ENCODE measurements at regions not wholly inside any gene's neighbourhood (a gene's known extent, or its start where the extent isn't known, plus 50 kb on each side); places are given as distances from the start of the nearest gene placed in this dataset.

GRCh38 chr5:88553136-88553875 lies 284.7 kb upstream of the TMEM161B start:
- intact Hi-C loops (cut with micrococcal nuclease; ENCODE audit: unreplicated experiment) = no loop called here
- no TSS peak for BruUV-seq (replicated peaks)
- no peak for DNase-seq (ENCODE audit: low spot score)
- Histone ChIP-seq H3K27ac (ENCODE audit: low read depth, low read length, poor library complexity, severe bottlenecking) (no peak overlapping the region), H3K9me3 (ENCODE audit: low read length) (no peaks in the 10 kb centered on the region), H3K4me3 (ENCODE audit: low read depth, low read length, poor library complexity, severe bottlenecking) (no peak overlapping the region), H2AFZ (ENCODE audit: low read length) (no peak overlapping the region), H3K79me2 (ENCODE audit: insufficient read depth, low read depth, low read length) (no peaks in the 10 kb centered on the region), H3K9me2 (ENCODE audit: insufficient read depth, low read length) (no peaks in the 10 kb centered on the region), H3K36me3 (ENCODE audit: insufficient read depth, low read length) (no peaks in the 10 kb centered on the region), H3K4me1 (ENCODE audit: insufficient read depth, low read length, poor library complexity, severe bottlenecking) (no peaks in the 10 kb centered on the region), H3K4me2 (ENCODE audit: low read length) (no peak overlapping the region), H4K20me1 (ENCODE audit: insufficient read depth, low read length) (no peaks in the 10 kb centered on the region)
- ChIA-PET CTCF (ENCODE audit: unreplicated experiment) (no interaction called here), POLR2A (no interaction called here)
- no peak for TF ChIP-seq EZH2phosphoT487 (IDR thresholded peaks at IDR 0.05; ENCODE audit: borderline replicate concordance, low read depth, low read length)
- TF ChIP-seq, protein P1, sequence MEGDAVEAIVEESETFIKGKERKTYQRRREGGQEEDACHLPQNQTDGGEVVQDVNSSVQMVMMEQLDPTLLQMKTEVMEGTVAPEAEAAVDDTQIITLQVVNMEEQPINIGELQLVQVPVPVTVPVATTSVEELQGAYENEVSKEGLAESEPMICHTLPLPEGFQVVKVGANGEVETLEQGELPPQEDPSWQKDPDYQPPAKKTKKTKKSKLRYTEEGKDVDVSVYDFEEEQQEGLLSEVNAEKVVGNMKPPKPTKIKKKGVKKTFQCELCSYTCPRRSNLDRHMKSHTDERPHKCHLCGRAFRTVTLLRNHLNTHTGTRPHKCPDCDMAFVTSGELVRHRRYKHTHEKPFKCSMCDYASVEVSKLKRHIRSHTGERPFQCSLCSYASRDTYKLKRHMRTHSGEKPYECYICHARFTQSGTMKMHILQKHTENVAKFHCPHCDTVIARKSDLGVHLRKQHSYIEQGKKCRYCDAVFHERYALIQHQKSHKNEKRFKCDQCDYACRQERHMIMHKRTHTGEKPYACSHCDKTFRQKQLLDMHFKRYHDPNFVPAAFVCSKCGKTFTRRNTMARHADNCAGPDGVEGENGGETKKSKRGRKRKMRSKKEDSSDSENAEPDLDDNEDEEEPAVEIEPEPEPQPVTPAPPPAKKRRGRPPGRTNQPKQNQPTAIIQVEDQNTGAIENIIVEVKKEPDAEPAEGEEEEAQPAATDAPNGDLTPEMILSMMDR (conservative IDR thresholded peaks at IDR 0.05; ENCODE audit: low read length) = no peak

GRCh38 chr5:88552426-88552825 lies 283.8 kb upstream of the TMEM161B start:
- Histone ChIP-seq H3K79me2 (ENCODE audit: insufficient read depth, low read depth, low read length) (no peaks in the 10 kb centered on the region), H4K20me1 (ENCODE audit: insufficient read depth, low read length) (no peaks in the 10 kb centered on the region), H3K9me2 (ENCODE audit: insufficient read depth, low read length) (no peaks in the 10 kb centered on the region), H3K4me2 (ENCODE audit: low read length) (no peak overlapping the region), H3K4me3 (ENCODE audit: low read depth, low read length, poor library complexity, severe bottlenecking) (no peak overlapping the region), H3K27ac (ENCODE audit: low read depth, low read length, poor library complexity, severe bottlenecking) (no peak overlapping the region), H3K36me3 (ENCODE audit: insufficient read depth, low read length) (no peaks in the 10 kb centered on the region), H3K4me1 (ENCODE audit: insufficient read depth, low read length, poor library complexity, severe bottlenecking) (no peaks in the 10 kb centered on the region), H2AFZ (ENCODE audit: low read length) (no peak overlapping the region), H3K9me3 (ENCODE audit: low read length) (no peaks in the 10 kb centered on the region)
- BruUV-seq (replicated peaks) = no TSS peak
- intact Hi-C loops (cut with micrococcal nuclease; ENCODE audit: unreplicated experiment) = no loop called here
- no peak for DNase-seq (ENCODE audit: low spot score)
- ChIA-PET POLR2A (no interaction called here), CTCF (ENCODE audit: unreplicated experiment) (no interaction called here)
- TF ChIP-seq EZH2phosphoT487 (IDR thresholded peaks at IDR 0.05; ENCODE audit: borderline replicate concordance, low read depth, low read length) = no peak
- TF ChIP-seq, protein P1 (conservative IDR thresholded peaks at IDR 0.05; ENCODE audit: low read length) = no peak

DNA sequence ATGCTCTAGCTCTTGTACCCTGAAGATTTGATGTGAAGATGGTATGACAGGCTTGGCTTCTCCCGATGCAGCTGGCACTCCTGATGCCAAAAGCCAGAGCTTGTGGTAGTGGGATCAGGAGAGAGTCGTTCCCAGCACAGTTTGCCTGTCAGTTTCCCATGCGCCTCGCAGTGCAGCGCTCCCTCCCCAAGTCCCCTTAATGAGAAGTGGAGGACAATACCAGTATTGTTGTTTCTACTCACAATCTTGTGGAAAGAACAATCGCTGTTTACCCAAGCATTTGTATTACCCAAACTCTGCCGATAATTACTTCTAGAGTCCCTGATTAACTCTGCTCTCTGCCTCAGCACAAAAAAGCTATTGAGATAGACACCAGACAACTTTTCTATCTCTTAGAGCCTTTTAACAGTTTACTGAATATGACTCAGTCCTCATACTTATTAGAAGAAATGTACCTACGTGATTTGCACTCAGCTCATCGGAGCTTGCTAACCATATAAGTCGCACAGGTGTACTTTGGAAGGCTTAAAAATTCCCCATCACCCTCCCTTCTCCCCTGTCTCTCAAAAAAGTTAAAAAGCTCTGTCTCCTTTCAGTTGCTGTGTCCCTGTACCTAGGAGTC lies 283.2 kb upstream of the TMEM161B start:
- no peak overlapping the region for H3K27ac ChIP-seq (ENCODE audit: low read depth, low read length, poor library complexity, severe bottlenecking)
- intact Hi-C loops (cut with micrococcal nuclease; ENCODE audit: unreplicated experiment) = no loop called here
- CTCF ChIA-PET (ENCODE audit: unreplicated experiment) = no interaction called here
- no peaks in the 10 kb centered on the region for H3K9me2 ChIP-seq (ENCODE audit: insufficient read depth, low read length)
- H3K4me2 ChIP-seq (ENCODE audit: low read length) = no peak overlapping the region
- TF ChIP-seq, protein P1 (conservative IDR thresholded peaks at IDR 0.05; ENCODE audit: low read length) = no peak
- no peak for TF ChIP-seq EZH2phosphoT487 (IDR thresholded peaks at IDR 0.05; ENCODE audit: borderline replicate concordance, low read depth, low read length)
- no peaks in the 10 kb centered on the region for H3K9me3 ChIP-seq (ENCODE audit: low read length)
- H3K4me3 ChIP-seq (ENCODE audit: low read depth, low read length, poor library complexity, severe bottlenecking) = no peak overlapping the region
- H3K4me1 ChIP-seq (ENCODE audit: insufficient read depth, low read length, poor library complexity, severe bottlenecking) = no peaks in the 10 kb centered on the region
- no peak overlapping the region for H2AFZ ChIP-seq (ENCODE audit: low read length)
- no peaks in the 10 kb centered on the region for H3K36me3 ChIP-seq (ENCODE audit: insufficient read depth, low read length)
- no peaks in the 10 kb centered on the region for H4K20me1 ChIP-seq (ENCODE audit: insufficient read depth, low read length)
- no TSS peak for BruUV-seq (replicated peaks)
- H3K79me2 ChIP-seq (ENCODE audit: insufficient read depth, low read depth, low read length) = no peaks in the 10 kb centered on the region
- no peak for DNase-seq (ENCODE audit: low spot score)
- POLR2A ChIA-PET = interaction anchor here (0.7 kb wide), 1 partner anchor 950 kb away, joined by 3 read pairs; no protein-coding TSS in a partner anchor
